GM12878 (cell line): ENCODE measurements at regions not wholly inside any gene's neighbourhood (a gene's known extent, or its start where the extent isn't known, plus 50 kb on each side); places are given as distances from the start of the nearest gene placed in this dataset.

Experiments used
- CEBPB ChIP-seq, 2 experiments: fragments of 150-350 bp in 1 of 2; IDR thresholded peaks; 2 replicates each; pipeline ENCODE4 v1.6.1; 2012 to 2014; ENCODE audit warnings: low read depth in 2 of 2, low read length in 2 of 2, borderline replicate concordance in 1 of 2, inconsistent platforms in 1 of 2
- CHD2 ChIP-seq: IDR thresholded peaks from 2 replicates; pipeline ENCODE4 v1.6.1; 2011; ENCODE audit warnings: low read depth, low read length, improper control_type of control experiment, borderline replicate concordance
- CTCF ChIP-seq, 3 experiments: IDR thresholded peaks in 2 of 3; conservative IDR thresholded peaks in 1 of 3; 2 replicates each; pipeline ENCODE4 v1.5.1; 2011; ENCODE audit warnings: low read depth in 3 of 3, low read length in 3 of 3, mild to moderate bottlenecking in 3 of 3, control low read depth in 2 of 3, moderate library complexity in 2 of 3, inconsistent platforms in 1 of 3, mixed read lengths in 1 of 3; ENCODE audit not compliant: control insufficient read depth in 2 of 3, insufficient read depth in 1 of 3; ENCODE audit errors: extremely low read depth in 1 of 3
- EP300 ChIP-seq, 2 experiments: fragments of 150-350 bp in 1 of 2; IDR thresholded peaks; 2 replicates each; pipeline ENCODE4 v1.6.1; 2011 to 2012; ENCODE audit warnings: low read depth in 2 of 2, low read length in 2 of 2, borderline replicate concordance in 1 of 2, improper control_type of control experiment in 1 of 2, inconsistent platforms in 1 of 2; ENCODE audit not compliant: control insufficient read depth in 1 of 2
- ETV6 ChIP-seq, 2 experiments: fragments of 450-650 bp in 1 of 2; IDR thresholded peaks in 1 of 2; conservative IDR thresholded peaks in 1 of 2; 2 replicates each; pipeline ENCODE4 v1.6.1; 2014; ENCODE audit warnings: antibody characterized with exemption in 1 of 2, borderline replicate concordance in 1 of 2, low read depth in 1 of 2, mild to moderate bottlenecking in 1 of 2, moderate library complexity in 1 of 2
- EZH2 ChIP-seq: IDR thresholded peaks from 2 replicates; pipeline ENCODE4 v1.6.1; 2012; ENCODE audit warnings: low read depth, mild to moderate bottlenecking, control low read depth, inconsistent platforms, low read length, borderline replicate concordance; ENCODE audit not compliant: control insufficient read depth
- HDAC2 ChIP-seq: fragments of 200-600 bp; sonication (generic); IDR thresholded peaks from 2 replicates; pipeline ENCODE4 v1.6.1; 2017
- POLR2A ChIP-seq: IDR thresholded peaks from 2 replicates; pipeline ENCODE4 v1.6.1; 2011; ENCODE audit warnings: low read depth, mild to moderate bottlenecking, low read length
- RCOR1 ChIP-seq: conservative IDR thresholded peaks from 2 replicates; pipeline ENCODE4 v1.6.1; 2012; ENCODE audit warnings: low read depth, low read length, improper control_type of control experiment
- RFX5 ChIP-seq: IDR thresholded peaks from 2 replicates; pipeline ENCODE4 v1.6.1; 2011; ENCODE audit warnings: low read depth, low read length, improper control_type of control experiment
- SRF ChIP-seq, 2 experiments: IDR thresholded peaks; 2 replicates each; pipeline ENCODE4 v1.6.1; 2011; ENCODE audit warnings: low read depth in 2 of 2, low read length in 2 of 2, mild to moderate bottlenecking in 1 of 2, moderate library complexity in 1 of 2
- ZNF217 ChIP-seq: fragments of 450-650 bp; IDR thresholded peaks from 2 replicates; pipeline ENCODE4 v1.6.1; 2017; ENCODE audit warnings: antibody characterized with exemption, mild to moderate bottlenecking
- ZNF274 ChIP-seq: IDR thresholded peaks from one replicate; pipeline ENCODE4 v1.8.0; 2011; ENCODE audit not compliant: insufficient read length, insufficient read depth

GRCh38 chr18:22330508-22330907 lies 87.2 kb downstream of the CTAGE1 start:
- no peak for TF ChIP-seq ETV6 (conservative IDR thresholded peaks at IDR 0.05 in 1 of 2, IDR thresholded peaks at IDR 0.05 in 1 of 2; ENCODE audit: borderline replicate concordance in 1 of 2, low read depth in 1 of 2)
- no peak for TF ChIP-seq RCOR1
- no peak for TF ChIP-seq SRF (IDR thresholded peaks at IDR 0.05; ENCODE audit: low read depth in 2 of 2, low read length in 2 of 2)
- TF ChIP-seq POLR2A = no peak
- TF ChIP-seq HDAC2 = no peak
- TF ChIP-seq CTCF (IDR thresholded peaks at IDR 0.05 in 2 of 3, conservative IDR thresholded peaks at IDR 0.05 in 1 of 3; ENCODE audit: control insufficient read depth in 2 of 3, extremely low read depth in 1 of 3, insufficient read depth in 1 of 3, low read depth in 3 of 3, low read length in 3 of 3) = no peak
- TF ChIP-seq CHD2 = no peak
- TF ChIP-seq ZNF274 = no peak
- TF ChIP-seq ZNF217 = no peak
- no peak for TF ChIP-seq RFX5
- TF ChIP-seq EZH2 = no peak
- no peak for TF ChIP-seq CEBPB (IDR thresholded peaks at IDR 0.05; ENCODE audit: borderline replicate concordance in 1 of 2, low read depth in 2 of 2, low read length in 2 of 2)
- no peak for TF ChIP-seq EP300 (IDR thresholded peaks at IDR 0.05; ENCODE audit: borderline replicate concordance in 1 of 2, control insufficient read depth in 1 of 2, low read depth in 2 of 2, low read length in 2 of 2)
